ENCODE measurements at regions not wholly inside any gene's neighbourhood (a gene's known extent, or its start where the extent isn't known, plus 50 kb on each side); places are given as distances from the start of the nearest gene placed in this dataset.
"Not testable (repeated sequence)": the region's sequence is repeated elsewhere in the genome, so short reads cannot be mapped to it uniquely, and the experiment has no call there.

DNA sequence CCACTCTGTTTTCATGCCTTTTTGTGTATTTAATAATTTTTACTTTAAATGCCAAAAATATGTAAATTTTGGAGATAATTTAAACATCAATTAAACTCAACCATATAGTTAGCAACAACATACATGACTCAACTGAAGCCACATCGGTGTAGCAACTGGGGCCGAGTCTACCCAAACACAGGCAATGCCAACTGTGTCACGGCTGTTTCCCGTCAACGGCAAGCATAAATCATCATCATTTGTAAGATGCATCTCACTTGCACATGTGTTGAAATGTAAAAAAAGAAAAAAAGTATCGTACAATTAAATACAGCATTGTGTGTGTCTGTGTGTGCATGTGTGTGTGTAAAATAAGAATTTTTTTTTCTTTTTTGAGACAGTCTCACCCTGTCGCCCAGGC, 160.1 kb upstream of the TAS2R1 start:
- no peak for DNase-seq (ENCODE audit: low spot score)

- DNase-seq (ENCODE audit: low spot score): no peak
Observed at GRCh38 chr5:9789777-9790176, 159.6 kb upstream of the TAS2R1 start.

GRCh38 chr5:9787861-9788600, 157.9 kb upstream of the TAS2R1 start:
- DNase-seq (ENCODE audit: low spot score): no peak

- no peak for DNase-seq (ENCODE audit: low spot score)
Observed at GRCh38 chr5:9786380-9787360, 156.5 kb upstream of the TAS2R1 start.

GRCh38 chr5:9785751-9786150, 155.6 kb upstream of the TAS2R1 start:
- DNase-seq (ENCODE audit: low spot score): no peak

DNA sequence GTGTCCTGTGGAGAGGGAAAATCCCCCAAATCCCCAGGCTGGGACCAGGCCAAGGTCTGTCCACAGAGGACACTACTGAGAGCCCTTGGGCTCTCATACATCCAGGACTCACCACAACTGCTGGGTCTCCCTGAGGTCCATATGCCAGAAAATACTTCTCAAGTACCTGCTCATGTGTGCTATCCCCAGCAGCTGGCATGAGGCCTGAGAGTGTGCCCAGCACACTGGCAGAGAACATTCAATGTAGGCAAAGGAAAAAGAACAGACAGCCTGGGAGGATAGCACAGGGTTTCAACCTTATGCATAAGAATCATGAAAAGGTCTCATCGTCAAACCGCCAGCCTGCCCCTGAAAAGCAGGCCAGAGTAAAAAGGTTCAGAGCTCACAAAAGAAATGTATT, 154.1 kb upstream of the TAS2R1 start:
- no peak for DNase-seq (ENCODE audit: low spot score)

GRCh38 chr5:9782826-9783560, 152.8 kb upstream of the TAS2R1 start:
- DNase-seq (ENCODE audit: low spot score): no peak

- no peak for DNase-seq (ENCODE audit: low spot score)
Observed at GRCh38 chr5:9781890-9782289, 151.7 kb upstream of the TAS2R1 start.

DNA sequence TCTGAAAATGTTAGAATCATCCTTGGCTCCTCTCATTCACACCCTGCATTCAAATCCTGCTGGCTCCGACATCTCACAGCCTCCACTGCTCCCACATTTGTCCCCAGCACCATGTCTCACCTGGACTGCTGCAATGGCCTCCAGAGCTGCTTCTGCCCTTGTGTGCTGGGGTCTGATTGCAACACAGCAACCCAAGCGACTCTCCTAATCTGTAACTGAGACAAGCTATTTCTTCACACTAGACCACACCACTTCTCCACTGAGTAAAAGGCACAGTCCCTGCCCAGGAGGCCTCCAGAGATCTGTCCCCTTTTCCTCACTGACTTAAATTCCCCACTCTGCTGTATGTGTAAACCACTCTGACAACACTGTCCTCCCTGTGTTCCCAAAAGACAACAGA, 151.1 kb upstream of the TAS2R1 start:
- no peak for DNase-seq (ENCODE audit: low spot score)

DNA sequence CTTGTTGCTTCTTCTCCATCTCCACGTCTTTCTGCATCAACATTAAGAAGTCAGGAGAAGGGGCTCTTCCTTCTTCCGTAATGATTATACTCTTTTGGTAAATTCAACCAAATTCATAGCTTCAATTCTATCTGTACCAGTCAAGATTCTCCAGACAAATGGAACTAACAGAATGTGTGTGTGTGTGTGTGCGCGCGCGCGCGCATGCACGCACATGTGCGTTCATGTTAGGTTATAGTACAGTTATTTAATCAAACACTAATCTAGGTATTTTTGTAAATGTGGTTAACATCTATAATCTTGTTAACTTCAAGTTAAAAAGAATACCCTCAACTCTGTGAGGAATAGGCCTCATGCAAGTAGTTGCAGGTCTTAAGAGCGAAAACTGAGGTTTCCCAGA, 150.3 kb upstream of the TAS2R1 start:
- no peak for DNase-seq (ENCODE audit: low spot score)

GRCh38 chr5:9776525-9776924, 146.4 kb upstream of the TAS2R1 start:
- DNase-seq (ENCODE audit: low spot score): peak; percentile 49

DNA sequence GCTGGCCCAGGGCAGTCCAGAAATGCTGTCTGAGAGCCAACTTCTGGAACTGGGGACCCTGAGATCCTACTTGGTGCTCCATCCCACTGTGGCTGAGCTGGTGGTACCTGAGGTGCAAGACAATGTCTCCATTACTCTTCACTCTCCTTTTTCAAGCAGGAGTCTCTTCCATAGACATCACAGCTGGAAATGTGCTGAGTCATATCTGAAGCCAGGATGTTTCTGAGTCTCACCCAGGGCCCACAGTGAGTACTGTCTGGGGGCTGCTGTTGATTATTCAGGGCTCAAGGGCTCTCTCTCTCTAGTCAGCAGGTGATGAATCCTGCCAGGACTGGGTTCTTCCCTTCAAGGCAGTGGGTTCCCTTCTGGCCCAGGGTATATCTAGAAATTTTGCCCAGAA, 145.2 kb upstream of the TAS2R1 start:
- peak; percentile 8 for DNase-seq (ENCODE audit: low spot score)

DNA sequence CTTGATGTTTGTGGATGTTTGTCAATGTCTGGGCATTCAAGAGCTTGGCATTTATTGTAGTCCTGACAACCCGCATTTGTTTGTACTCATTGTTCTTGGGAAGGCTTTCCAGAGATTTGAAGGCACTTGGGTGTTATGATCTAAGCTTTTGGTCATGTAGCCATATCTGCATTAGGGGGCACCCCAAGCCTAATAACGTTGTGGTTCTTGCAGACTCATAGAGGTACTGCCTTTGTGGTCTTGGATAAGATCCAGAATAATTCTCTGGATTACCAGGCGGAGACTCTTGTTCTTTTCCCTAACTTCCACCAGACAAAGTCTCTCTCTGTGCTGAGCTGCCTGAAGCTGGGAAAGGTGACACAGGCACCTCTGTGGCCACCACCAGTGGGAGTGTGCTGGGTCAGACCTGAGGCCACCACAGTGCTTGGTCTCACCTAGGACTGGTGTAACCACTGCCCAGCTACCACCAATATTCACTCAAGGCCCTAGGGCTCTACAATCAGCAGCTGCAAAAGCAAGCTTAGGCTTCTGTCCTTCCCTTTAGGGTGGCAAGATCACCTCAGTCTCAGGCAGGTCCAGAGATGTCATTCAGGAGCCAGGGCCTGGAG, 144.4 kb upstream of the TAS2R1 start:
- DNase-seq (ENCODE audit: low spot score): peak; percentile 8

GRCh38 chr5:9771079-9771478, 140.9 kb upstream of the TAS2R1 start:
- DNase-seq (ENCODE audit: low spot score): no peak

DNA sequence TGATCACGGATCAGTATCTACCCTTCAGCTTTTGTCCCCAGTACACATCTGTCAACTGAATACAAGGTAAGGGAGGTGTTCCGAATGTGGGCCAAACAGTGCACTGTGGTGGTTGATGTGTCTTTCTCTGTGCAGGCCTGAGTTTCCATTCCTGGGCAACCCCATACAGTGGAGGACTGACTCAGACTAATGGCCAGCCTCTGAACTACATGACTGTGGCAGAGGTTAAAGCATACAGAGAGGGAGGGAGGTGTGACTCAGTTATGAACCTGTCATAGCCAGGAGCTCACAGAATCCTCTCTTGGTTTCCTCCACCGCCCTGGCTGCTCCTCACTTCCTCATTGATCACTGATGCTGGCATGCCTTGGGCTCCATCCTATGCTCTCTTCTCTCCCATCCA, 136.4 kb upstream of the TAS2R1 start:
- DNase-seq (ENCODE audit: low spot score): peak; percentile 5

GRCh38 chr5:9765419-9766140, 135.4 kb upstream of the TAS2R1 start:
- DNase-seq (ENCODE audit: low spot score): no peak

DNA sequence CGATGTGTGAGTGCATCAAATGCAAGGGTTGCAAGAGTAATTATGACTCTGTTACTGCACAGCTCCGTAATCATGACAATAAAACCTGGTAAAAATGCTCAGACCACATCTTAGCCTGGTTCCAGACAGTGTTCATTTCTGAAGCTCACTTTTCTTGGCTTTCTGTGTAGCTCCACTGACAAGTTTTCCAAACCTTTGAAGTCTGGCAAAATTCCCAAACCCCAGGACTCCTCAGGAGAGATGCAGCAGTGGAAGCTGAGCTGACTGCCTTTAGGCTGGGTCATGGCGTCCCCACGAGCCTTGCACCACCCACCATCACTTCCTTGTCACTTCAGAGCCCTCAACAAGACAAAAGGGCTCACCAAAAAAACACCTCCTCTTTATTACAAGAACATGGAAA, 131.6 kb upstream of the TAS2R1 start:
- no peak for DNase-seq (ENCODE audit: low spot score)

DNA sequence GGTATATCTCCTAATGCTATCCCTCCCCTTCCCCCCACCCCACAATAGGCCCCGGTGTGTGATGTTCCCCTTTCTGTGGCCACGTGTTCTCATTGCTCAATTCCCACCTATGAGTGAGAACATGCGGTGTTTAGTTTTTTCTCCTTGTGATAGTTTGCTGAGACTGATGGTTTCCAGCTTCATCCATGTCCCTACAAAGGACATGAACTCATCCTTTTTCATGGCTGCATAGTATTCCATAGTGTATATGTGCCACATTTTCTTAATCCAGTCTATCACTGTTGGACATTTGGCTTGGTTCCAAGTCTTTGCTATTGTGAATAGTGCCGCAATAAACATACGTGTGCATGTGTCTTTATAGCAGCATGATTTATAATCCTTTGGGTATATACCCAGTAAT, 122.5 kb upstream of the TAS2R1 start:
- DNase-seq (ENCODE audit: low spot score): not testable (repeated sequence)

DNA sequence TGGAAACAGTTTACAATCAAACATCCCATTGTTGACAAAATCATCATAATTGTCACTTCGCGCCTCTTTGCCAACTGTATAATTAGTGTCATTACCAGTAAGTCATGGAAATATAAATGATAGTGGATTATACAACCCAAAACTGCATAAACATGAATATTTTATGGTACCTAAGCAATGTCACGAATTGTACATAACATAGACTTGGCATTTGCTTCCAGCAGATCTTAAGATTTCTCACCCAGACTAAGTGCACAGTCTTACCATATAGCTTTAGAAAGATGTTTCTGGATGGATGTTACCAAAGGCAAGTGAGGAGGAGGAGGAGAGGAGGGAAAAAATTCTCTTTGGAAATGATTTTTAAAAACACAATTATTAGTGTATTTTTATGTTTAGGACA, 113.4 kb upstream of the TAS2R1 start:
- no peak for DNase-seq (ENCODE audit: low spot score)

- no peak for DNase-seq (ENCODE audit: low spot score)
Observed at GRCh38 chr5:9742848-9743247, 112.7 kb upstream of the TAS2R1 start.

GRCh38 chr5:9739135-9739534, 109.0 kb upstream of the TAS2R1 start:
- no peak for DNase-seq (ENCODE audit: low spot score)

Measured in A172 (cell line).